ENCODE measurements at regions not wholly inside any gene's neighbourhood (a gene's known extent, or its start where the extent isn't known, plus 50 kb on each side); places are given as distances from the start of the nearest gene placed in this dataset.

GRCh38 chr12:107328442-107329133 lies 235.2 kb upstream of the CRY1 start:
- in situ Hi-C loops (cut with HindIII; ENCODE audit: low pct_unique_long_range_greater_than_20kb, low sequenced_read_pairs) = no loop called here
- DNase-seq (ENCODE audit: low read depth) = peak; percentile 84

DNA sequence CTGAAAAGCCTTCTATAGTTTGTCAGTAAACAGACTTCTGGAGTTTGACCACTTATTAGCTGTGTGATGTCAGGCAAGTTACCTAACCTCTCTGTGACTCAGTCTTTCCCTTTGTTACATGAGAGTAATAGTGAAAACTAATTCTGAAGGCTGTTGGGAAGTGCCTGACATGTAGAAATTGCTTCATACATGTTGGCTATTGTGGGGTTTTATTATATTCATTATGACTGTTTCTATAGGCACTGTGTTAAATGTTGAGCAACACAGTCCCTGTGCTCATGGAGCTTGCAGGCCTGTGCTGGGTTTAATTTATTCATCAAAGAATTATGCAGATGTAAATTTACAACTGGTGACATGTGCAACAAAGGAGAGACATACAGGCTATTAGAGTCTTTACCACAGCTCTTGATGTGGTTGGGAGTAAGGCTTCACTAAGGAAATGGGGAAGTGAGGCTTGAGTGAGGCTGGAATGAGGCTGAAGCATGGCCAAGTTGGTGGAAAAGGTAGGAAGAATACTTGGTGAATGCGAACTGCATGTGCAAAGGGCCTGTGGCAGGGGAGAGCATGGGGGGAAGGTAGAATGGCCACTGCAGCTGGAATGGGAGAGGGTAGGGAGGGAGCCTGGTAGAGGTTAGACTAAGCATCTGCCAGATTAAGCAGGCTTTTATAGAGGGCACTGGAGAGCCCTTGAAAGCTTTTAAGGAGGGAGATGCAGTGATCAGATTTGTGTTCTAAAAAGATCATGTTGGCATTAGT lies 236.4 kb upstream of the CRY1 start:
- in situ Hi-C loops (cut with HindIII; ENCODE audit: low pct_unique_long_range_greater_than_20kb, low sequenced_read_pairs) = no loop called here
- no peak for DNase-seq (ENCODE audit: low read depth)

DNA sequence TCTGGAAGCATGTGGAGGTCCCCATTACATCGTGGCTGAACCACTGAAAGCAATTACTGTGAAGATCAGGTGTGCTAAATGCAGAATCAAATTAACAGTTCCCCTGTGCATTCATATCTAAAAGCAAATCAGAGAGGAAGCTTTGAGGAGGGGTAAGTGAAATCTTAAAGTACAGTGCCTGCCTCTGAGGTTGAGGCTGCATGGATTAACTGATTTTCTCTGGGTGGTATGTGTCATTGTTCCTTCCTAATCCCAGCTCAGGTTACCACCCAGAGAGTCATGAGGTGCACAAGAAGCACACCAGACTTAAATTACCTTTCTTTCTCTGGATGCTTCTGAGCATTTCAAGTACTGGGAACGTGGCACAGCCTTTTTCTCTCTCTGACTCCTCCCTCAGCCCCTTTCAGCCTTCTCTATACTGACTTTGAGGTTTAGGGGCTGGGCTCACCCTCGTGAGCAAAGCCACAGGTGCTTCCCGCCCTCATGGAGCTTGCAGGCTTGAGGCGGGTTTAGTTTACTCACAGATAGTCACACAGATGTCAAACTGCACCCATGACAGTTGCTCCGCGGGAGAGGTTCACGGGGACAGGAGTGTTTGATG lies 237.6 kb upstream of the CRY1 start:
- no peak for DNase-seq (ENCODE audit: low read depth)
- in situ Hi-C loops (cut with HindIII; ENCODE audit: low pct_unique_long_range_greater_than_20kb, low sequenced_read_pairs) = no loop called here

- DNase-seq (ENCODE audit: low read depth) = no peak
- in situ Hi-C loops (cut with HindIII; ENCODE audit: low pct_unique_long_range_greater_than_20kb, low sequenced_read_pairs) = no loop called here
Observed at GRCh38 chr12:107331471-107331870, 238.1 kb upstream of the CRY1 start.

GRCh38 chr12:107331912-107332311 lies 238.6 kb upstream of the CRY1 start:
- peak; percentile 28 for DNase-seq (ENCODE audit: low read depth)
- in situ Hi-C loops (cut with HindIII; ENCODE audit: low pct_unique_long_range_greater_than_20kb, low sequenced_read_pairs) = no loop called here

- in situ Hi-C loops (cut with HindIII; ENCODE audit: low pct_unique_long_range_greater_than_20kb, low sequenced_read_pairs) = no loop called here
- no peak for DNase-seq (ENCODE audit: low read depth)
Observed at GRCh38 chr12:107332743-107333142, 239.4 kb upstream of the CRY1 start.

GRCh38 chr12:107335802-107336570 lies 242.6 kb upstream of the CRY1 start:
- in situ Hi-C loops (cut with HindIII; ENCODE audit: low pct_unique_long_range_greater_than_20kb, low sequenced_read_pairs) = no loop called here
- peak; percentile 98 for DNase-seq (ENCODE audit: low read depth)

- no peak for DNase-seq (ENCODE audit: low read depth)
- in situ Hi-C loops (cut with HindIII; ENCODE audit: low pct_unique_long_range_greater_than_20kb, low sequenced_read_pairs) = no loop called here
Observed at GRCh38 chr12:107336695-107337094, 243.3 kb upstream of the CRY1 start.

DNA sequence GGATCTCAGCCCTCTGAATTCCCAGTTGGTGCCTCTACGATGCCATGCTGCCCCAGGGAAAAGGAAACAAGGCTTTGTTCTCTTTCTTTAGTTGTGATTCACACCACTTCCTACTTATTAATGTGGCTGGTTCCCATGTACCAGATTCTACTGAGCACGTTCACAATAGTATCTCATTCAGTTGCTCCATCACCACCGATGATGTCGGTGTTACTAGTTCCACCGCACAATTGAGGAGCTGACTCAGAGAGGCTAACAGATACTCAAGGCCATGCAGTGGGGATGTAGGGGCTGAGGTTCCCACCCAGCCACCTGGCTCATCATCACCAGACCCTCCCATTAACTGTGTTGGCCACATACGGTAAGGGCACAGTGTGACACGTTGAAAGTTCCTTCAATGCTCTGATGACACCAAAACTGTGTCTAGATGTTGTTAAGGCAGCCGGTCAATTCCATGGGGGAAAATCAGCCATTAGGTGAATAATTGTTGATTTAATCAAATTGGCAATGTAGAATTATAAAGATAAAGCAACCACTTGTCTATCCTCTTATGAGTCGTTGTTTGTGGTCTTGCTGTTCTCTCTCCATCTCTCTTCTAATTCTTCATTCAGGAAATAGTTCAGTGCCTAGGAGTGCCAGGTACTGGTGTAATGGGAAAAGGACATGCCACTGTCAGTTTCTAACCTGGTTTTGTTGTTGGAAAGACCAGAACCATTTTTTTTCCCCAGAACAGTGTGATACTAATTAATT lies 244.2 kb upstream of the CRY1 start:
- peak; percentile 24 for DNase-seq (ENCODE audit: low read depth)
- in situ Hi-C loops (cut with HindIII; ENCODE audit: low pct_unique_long_range_greater_than_20kb, low sequenced_read_pairs) = no loop called here

GRCh38 chr12:107339487-107339886 lies 246.1 kb upstream of the CRY1 start:
- in situ Hi-C loops (cut with HindIII; ENCODE audit: low pct_unique_long_range_greater_than_20kb, low sequenced_read_pairs) = no loop called here
- no peak for DNase-seq (ENCODE audit: low read depth)

DNA sequence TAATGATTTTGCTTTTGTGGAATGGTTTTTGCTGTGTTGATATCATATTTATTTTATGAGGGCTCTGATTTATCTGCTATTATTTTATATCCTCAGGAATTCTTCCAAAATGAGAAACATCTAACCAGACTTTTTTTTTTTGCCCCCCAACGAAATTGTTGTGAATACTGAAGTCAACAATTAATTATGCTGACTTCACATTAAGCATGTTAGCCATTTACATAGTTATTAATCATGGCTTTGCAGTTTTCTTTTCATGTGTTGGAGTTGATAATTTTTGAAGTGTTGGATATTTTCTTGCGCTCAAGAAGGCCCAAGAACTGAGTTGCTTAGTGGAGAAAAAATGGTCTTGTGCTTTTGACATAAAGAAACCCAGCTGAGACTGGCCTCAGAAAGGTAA lies 246.6 kb upstream of the CRY1 start:
- DNase-seq (ENCODE audit: low read depth) = no peak
- in situ Hi-C loops (cut with HindIII; ENCODE audit: low pct_unique_long_range_greater_than_20kb, low sequenced_read_pairs) = no loop called here

GRCh38 chr12:107340898-107341297 lies 247.5 kb upstream of the CRY1 start:
- in situ Hi-C loops (cut with HindIII; ENCODE audit: low pct_unique_long_range_greater_than_20kb, low sequenced_read_pairs) = no loop called here
- DNase-seq (ENCODE audit: low read depth) = no peak

GRCh38 chr12:107344035-107344808 lies 250.9 kb upstream of the CRY1 start:
- DNase-seq (ENCODE audit: low read depth) = peak; percentile 95
- in situ Hi-C loops (cut with HindIII; ENCODE audit: low pct_unique_long_range_greater_than_20kb, low sequenced_read_pairs) = no loop called here

DNA sequence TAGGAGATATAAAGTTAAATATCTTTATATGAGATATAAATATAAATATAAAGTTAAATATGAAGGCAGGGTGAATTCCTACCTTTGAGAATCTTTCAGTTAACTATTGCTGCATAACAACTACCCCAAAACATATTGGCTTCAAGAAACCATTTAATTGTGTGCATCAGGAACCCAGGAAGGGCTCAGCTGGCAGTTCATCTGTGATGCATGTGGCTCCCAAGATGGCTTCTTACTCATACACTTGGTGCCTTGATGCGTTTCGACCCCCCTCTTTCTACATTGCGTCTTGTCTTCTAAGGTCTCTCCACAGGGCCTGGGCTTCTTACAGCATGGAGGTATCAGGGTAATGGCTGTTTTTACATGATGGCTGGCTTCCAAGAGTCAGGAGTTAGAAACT lies 253.9 kb upstream of the CRY1 start:
- in situ Hi-C loops (cut with HindIII; ENCODE audit: low pct_unique_long_range_greater_than_20kb, low sequenced_read_pairs) = no loop called here
- DNase-seq (ENCODE audit: low read depth) = no peak

DNA sequence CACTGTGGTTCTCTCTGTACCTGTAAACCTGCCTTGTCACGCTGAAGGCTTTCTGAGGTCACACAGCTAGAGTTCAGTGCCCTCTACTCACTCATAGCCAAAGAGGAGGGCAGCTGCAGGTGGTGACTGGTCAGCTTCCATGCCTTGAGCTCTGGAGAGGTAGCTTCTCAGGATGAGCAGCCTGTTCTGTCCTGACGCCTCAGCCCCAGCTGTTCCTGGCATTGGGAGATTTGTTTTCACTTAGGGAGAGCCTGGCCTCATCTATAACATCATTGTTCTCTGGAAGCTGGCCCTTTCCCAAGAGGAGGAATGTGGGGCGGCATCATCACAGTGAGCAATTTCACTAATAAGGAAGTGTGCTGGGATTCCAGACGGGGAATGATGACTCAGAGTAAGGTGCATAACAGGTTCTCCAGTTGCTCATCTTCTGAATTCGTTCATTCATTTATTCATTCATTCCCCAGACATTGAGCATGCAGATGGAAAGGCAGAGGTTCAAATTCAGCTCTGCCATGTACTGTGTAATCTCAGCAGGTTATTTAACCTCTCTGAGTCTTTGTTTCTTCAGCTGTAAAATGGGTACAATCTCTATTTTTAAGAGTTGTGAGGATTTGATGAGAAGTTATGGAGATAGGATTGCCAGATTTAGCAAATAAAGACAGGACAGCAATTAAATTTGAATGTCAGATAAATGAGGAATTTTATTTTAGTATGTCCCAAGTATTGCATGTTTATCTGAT lies 255.8 kb upstream of the CRY1 start:
- in situ Hi-C loops (cut with HindIII; ENCODE audit: low pct_unique_long_range_greater_than_20kb, low sequenced_read_pairs) = no loop called here

DNA sequence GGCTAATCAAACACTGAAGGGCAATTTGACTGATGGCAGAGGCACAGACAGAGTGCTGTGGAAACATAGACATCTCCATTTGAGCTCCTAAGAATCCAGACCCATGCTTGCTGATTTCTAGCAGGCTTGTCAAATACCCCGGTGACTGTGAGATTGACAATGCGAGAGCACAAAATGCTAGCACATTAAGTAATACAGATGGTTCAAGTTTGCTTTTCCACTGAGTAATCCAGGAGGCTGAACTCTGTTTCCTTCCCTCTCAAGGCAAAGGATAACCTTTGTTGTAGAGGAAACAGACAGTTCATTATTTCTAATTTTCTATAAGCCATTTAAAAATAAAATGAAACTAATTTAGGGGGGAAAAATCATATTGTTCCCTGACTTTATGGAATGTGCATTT lies 256.5 kb upstream of the CRY1 start:
- in situ Hi-C loops (cut with HindIII; ENCODE audit: low pct_unique_long_range_greater_than_20kb, low sequenced_read_pairs) = no loop called here

More for the DNA sequence above, 255.8 kb upstream of the CRY1 start:
- peak; percentile 97 for DNase-seq (ENCODE audit: low read depth)

GRCh38 chr12:107351109-107351508 lies 257.8 kb upstream of the CRY1 start:
- in situ Hi-C loops (cut with HindIII; ENCODE audit: low pct_unique_long_range_greater_than_20kb, low sequenced_read_pairs) = no loop called here
- peak; percentile 36 for DNase-seq (ENCODE audit: low read depth)

More for the DNA sequence above, 256.5 kb upstream of the CRY1 start:
- no peak for DNase-seq (ENCODE audit: low read depth)
